Activated CD8-positive, alpha-beta T cell treated with anti-CD3 and anti-CD28 coated beads for 36 hours (primary cell): ENCODE measurements at regions not wholly inside any gene's neighbourhood (a gene's known extent, or its start where the extent isn't known, plus 50 kb on each side); places are given as distances from the start of the nearest gene placed in this dataset.

Experiments
- ATAC-seq: fragments of 200-7000 bp; cut with Tn5 transposase; one replicate; pipeline ENCODE4 v1.10.0; 2021; ENCODE audit warnings: mild to moderate bottlenecking, moderate library complexity
- CTCF ChIA-PET: fragments of 350-600 bp; sonication (Branson Sonifier 250); formaldehyde crosslinking; loops from one replicate; lab custom pipeline; 2021; ENCODE audit warnings: antibody characterized with exemption; lab: Charles Lee
- POLR2A ChIA-PET: fragments of 350-600 bp; sonication (Branson Sonifier 250); formaldehyde crosslinking; loops from one replicate; lab custom pipeline; 2021; ENCODE audit warnings: antibody characterized with exemption; lab: Charles Lee
- DNase-seq: peaks from one replicate; pipeline ENCODE4 v3.0.0-alpha.2; 2020
- H3K27ac Mint-ChIP-seq: one replicate; pipeline ENCODE4 v1.8.0; 2021; ENCODE audit warnings: mild to moderate bottlenecking, mixed read lengths
- H3K27me3 Mint-ChIP-seq: one replicate; pipeline ENCODE4 v1.8.0; 2021; ENCODE audit warnings: mixed read lengths
- H3K36me3 Mint-ChIP-seq: one replicate; pipeline ENCODE4 v1.8.0; 2021; ENCODE audit warnings: low read depth, mixed read lengths
- H3K4me1 Mint-ChIP-seq: one replicate; pipeline ENCODE4 v1.8.0; 2021; ENCODE audit warnings: low read depth, mixed read lengths
- H3K4me3 Mint-ChIP-seq: one replicate; pipeline ENCODE4 v1.8.0; 2021; ENCODE audit warnings: mild to moderate bottlenecking, moderate library complexity, mixed read lengths
- H3K9me3 Mint-ChIP-seq: one replicate; pipeline ENCODE4 v1.8.0; 2021; ENCODE audit warnings: mixed read lengths
- CTCF ChIP-seq: fragments of 200-600 bp; IDR thresholded peaks from one replicate; pipeline ENCODE4 v1.8.0; 2022; ENCODE audit warnings: antibody characterized with exemption, mild to moderate bottlenecking
- intact Hi-C: fragments of 100-400 bp; cut with micrococcal nuclease; formaldehyde crosslinking; loops from one replicate; pipeline ENCODE4 v1.10.0; 2022

GRCh38 chr15:85874236-85874635 is 79.5 kb upstream of the KLHL25 start:
- POLR2A ChIA-PET: no interaction called here
- intact Hi-C loops: no loop called here
- CTCF ChIA-PET: no interaction called here

GRCh38 chr15:85875756-85876155 is 81.0 kb upstream of the KLHL25 start:
- TF ChIP-seq CTCF: no peak
- ATAC-seq (no peak), DNase-seq (no peak)
- H3K4me3 Mint-ChIP-seq: no peak overlapping the region
- POLR2A ChIA-PET: no interaction called here
- no peak overlapping the region for H3K27ac Mint-ChIP-seq
- intact Hi-C loops: no loop called here
- no peaks in the 10 kb centered on the region for H3K9me3 Mint-ChIP-seq
- no peaks in the 10 kb centered on the region for H3K4me1 Mint-ChIP-seq
- no peaks in the 10 kb centered on the region for H3K36me3 Mint-ChIP-seq
- peaks cover 25% of the 10 kb centered on the region for H3K27me3 Mint-ChIP-seq
- CTCF ChIA-PET: no interaction called here

More at GRCh38 chr15:85874236-85874635, 79.5 kb upstream of the KLHL25 start:
- no peak overlapping the region for H3K4me3 Mint-ChIP-seq
- no peaks in the 10 kb centered on the region for H3K4me1 Mint-ChIP-seq
- H3K36me3 Mint-ChIP-seq: no peaks in the 10 kb centered on the region
- ATAC-seq (no peak), DNase-seq (no peak)
- TF ChIP-seq CTCF: no peak
- no peak overlapping the region for H3K27ac Mint-ChIP-seq
- H3K27me3 Mint-ChIP-seq: peaks cover 17% of the 10 kb centered on the region
- H3K9me3 Mint-ChIP-seq: no peaks in the 10 kb centered on the region

GRCh38 chr15:85878828-85879225 is 84.1 kb upstream of the KLHL25 start:
- Mint-ChIP-seq H3K4me3 (no peak overlapping the region), H3K27ac (no peak overlapping the region), H3K27me3 (peaks cover 29% of the 10 kb centered on the region), H3K9me3 (no peaks in the 10 kb centered on the region), H3K4me1 (no peaks in the 10 kb centered on the region), H3K36me3 (no peaks in the 10 kb centered on the region)
- no peak for DNase-seq
- intact Hi-C loops: no loop called here
- TF ChIP-seq CTCF: no peak
- ChIA-PET CTCF (interaction anchor here (1.2 kb wide), 1 partner anchor 20 kb away, joined by 4 read pairs; no protein-coding TSS in a partner anchor), POLR2A (no interaction called here)
- no peak for ATAC-seq

GRCh38 chr15:85879334-85880163 is 84.8 kb upstream of the KLHL25 start:
- DNase-seq (peak; percentile 4), ATAC-seq (no peak)
- no peak for TF ChIP-seq CTCF
- H3K36me3 Mint-ChIP-seq: no peaks in the 10 kb centered on the region
- intact Hi-C loops: no loop called here
- ChIA-PET POLR2A (no interaction called here), CTCF (no interaction called here)
- H3K27me3 Mint-ChIP-seq: peaks cover 29% of the 10 kb centered on the region
- H3K27ac Mint-ChIP-seq: no peak overlapping the region
- no peak overlapping the region for H3K4me3 Mint-ChIP-seq
- H3K9me3 Mint-ChIP-seq: no peaks in the 10 kb centered on the region
- H3K4me1 Mint-ChIP-seq: no peaks in the 10 kb centered on the region

- Mint-ChIP-seq H3K4me3 (no peak overlapping the region), H3K36me3 (no peaks in the 10 kb centered on the region), H3K4me1 (no peaks in the 10 kb centered on the region), H3K9me3 (no peaks in the 10 kb centered on the region), H3K27me3 (peaks cover 30% of the 10 kb centered on the region), H3K27ac (no peak overlapping the region)
- DNase-seq (no peak), ATAC-seq (no peak)
- no peak for TF ChIP-seq CTCF
- ChIA-PET CTCF (interaction anchor here (1.1 to 1.2 kb wide), 2 partner anchors 15 to 21 kb away, joined by 3 to 6 read pairs; no protein-coding TSS in a partner anchor), POLR2A (no interaction called here)
- intact Hi-C loops: no loop called here
Measured at GRCh38 chr15:85880501-85881190, 85.9 kb upstream of the KLHL25 start.
